ENCODE measurements at regions not wholly inside any gene's neighbourhood (a gene's known extent, or its start where the extent isn't known, plus 50 kb on each side); places are given as distances from the start of the nearest gene placed in this dataset.

GRCh38 chrX:926991-927390 is 285.5 kb downstream of the CRLF2 start:
- H3K4me3 ChIP-seq (ENCODE audit: low read depth, low read length, poor library complexity, severe bottlenecking), result no peak overlapping the region
- intact Hi-C loops (cut with micrococcal nuclease; ENCODE audit: unreplicated experiment), result no loop called here
- BruUV-seq (replicated peaks), result no TSS peak

GRCh38 chrX:926070-926469 is 286.4 kb downstream of the CRLF2 start:
- H3K4me3 ChIP-seq (ENCODE audit: low read depth, low read length, poor library complexity, severe bottlenecking), result no peak overlapping the region
- intact Hi-C loops (cut with micrococcal nuclease; ENCODE audit: unreplicated experiment), result no loop called here
- no peaks in the 10 kb centered on the region for H3K36me3 ChIP-seq (ENCODE audit: insufficient read depth, low read length, poor library complexity, severe bottlenecking)
- ChIA-PET CTCF (no interaction called here), POLR2A (ENCODE audit: low non-redundant PET) (no interaction called here)
- no peak for DNase-seq (ENCODE audit: low spot score)
- peaks cover 5% of the 10 kb centered on the region for H3K9me3 ChIP-seq (ENCODE audit: low read depth, low read length, poor library complexity, severe bottlenecking)
- no TSS peak for BruUV-seq (replicated peaks)
- H3K27ac ChIP-seq (ENCODE audit: low read depth, low read length, poor library complexity, severe bottlenecking), result no peak overlapping the region
- no peaks in the 10 kb centered on the region for H3K4me1 ChIP-seq (ENCODE audit: insufficient read depth, low read length, poor library complexity, severe bottlenecking)
- no peaks in the 10 kb centered on the region for H3K27me3 ChIP-seq (replicated peaks; ENCODE audit: insufficient read depth, low read depth, low read length, poor library complexity)
- TF ChIP-seq EZH2 (IDR thresholded peaks at IDR 0.05; ENCODE audit: borderline replicate concordance, low read depth, low read length, poor library complexity, severe bottlenecking), result no peak
- no peak for TF ChIP-seq CTCF (conservative IDR thresholded peaks at IDR 0.05; ENCODE audit: low read depth, low read length)

More at GRCh38 chrX:926991-927390, 285.5 kb downstream of the CRLF2 start:
- H3K9me3 ChIP-seq (ENCODE audit: low read depth, low read length, poor library complexity, severe bottlenecking), result peaks cover 5% of the 10 kb centered on the region
- ChIA-PET POLR2A (ENCODE audit: low non-redundant PET) (no interaction called here), CTCF (no interaction called here)
- DNase-seq (ENCODE audit: low spot score), result no peak
- TF ChIP-seq EZH2 (IDR thresholded peaks at IDR 0.05; ENCODE audit: borderline replicate concordance, low read depth, low read length, poor library complexity, severe bottlenecking) (no peak), CTCF (conservative IDR thresholded peaks at IDR 0.05; ENCODE audit: low read depth, low read length) (no peak)
- H3K36me3 ChIP-seq (ENCODE audit: insufficient read depth, low read length, poor library complexity, severe bottlenecking), result no peaks in the 10 kb centered on the region
- H3K27ac ChIP-seq (ENCODE audit: low read depth, low read length, poor library complexity, severe bottlenecking), result no peak overlapping the region
- no peaks in the 10 kb centered on the region for H3K4me1 ChIP-seq (ENCODE audit: insufficient read depth, low read length, poor library complexity, severe bottlenecking)
- no peaks in the 10 kb centered on the region for H3K27me3 ChIP-seq (replicated peaks; ENCODE audit: insufficient read depth, low read depth, low read length, poor library complexity)

GRCh38 chrX:925652-926061 is 286.8 kb downstream of the CRLF2 start:
- no peak overlapping the region for H3K27ac ChIP-seq (ENCODE audit: low read depth, low read length, poor library complexity, severe bottlenecking)
- peaks cover 5% of the 10 kb centered on the region for H3K9me3 ChIP-seq (ENCODE audit: low read depth, low read length, poor library complexity, severe bottlenecking)
- no peak for TF ChIP-seq EZH2 (IDR thresholded peaks at IDR 0.05; ENCODE audit: borderline replicate concordance, low read depth, low read length, poor library complexity, severe bottlenecking)
- TF ChIP-seq CTCF (conservative IDR thresholded peaks at IDR 0.05; ENCODE audit: low read depth, low read length), result no peak
- no TSS peak for BruUV-seq (replicated peaks)
- ChIA-PET CTCF (no interaction called here), POLR2A (ENCODE audit: low non-redundant PET) (no interaction called here)
- no peaks in the 10 kb centered on the region for H3K4me1 ChIP-seq (ENCODE audit: insufficient read depth, low read length, poor library complexity, severe bottlenecking)
- H3K36me3 ChIP-seq (ENCODE audit: insufficient read depth, low read length, poor library complexity, severe bottlenecking), result no peaks in the 10 kb centered on the region
- intact Hi-C loops (cut with micrococcal nuclease; ENCODE audit: unreplicated experiment), result no loop called here
- DNase-seq (ENCODE audit: low spot score), result no peak
- no peaks in the 10 kb centered on the region for H3K27me3 ChIP-seq (replicated peaks; ENCODE audit: insufficient read depth, low read depth, low read length, poor library complexity)
- no peak overlapping the region for H3K4me3 ChIP-seq (ENCODE audit: low read depth, low read length, poor library complexity, severe bottlenecking)

Data from A673 (cell line).